Thoracic aorta (tissue), 2 donors: ENCODE measurements at regions not wholly inside any gene's neighbourhood (a gene's known extent, or its start where the extent isn't known, plus 50 kb on each side); places are given as distances from the start of the nearest gene placed in this dataset.

Experiments
- ATAC-seq: fragments of 150-250 bp; one replicate; pipeline ENCODE4 v1.8.0; 2017; ENCODE audit warnings: low read depth; ENCODE audit not compliant: insufficient number of reproducible peaks, low FRiP score
- DNase-seq: peaks from one replicate; pipeline ENCODE4 v3.0.0-alpha.2; 2020; ENCODE audit warnings: low spot score
- H3K27ac ChIP-seq, 2 donors: fragments of 200-600 bp; sonication (generic); 1 replicate in 1 of 2; 2 replicates in 1 of 2; pipeline ENCODE4 v1.5.1; 2016; ENCODE audit warnings: mild to moderate bottlenecking in 2 of 2, moderate library complexity in 2 of 2
- H3K27me3 ChIP-seq: fragments of 200-600 bp; sonication (generic); replicated peaks from 2 replicates; pipeline ENCODE4 v1.6.0; 2016; ENCODE audit warnings: mild to moderate bottlenecking; ENCODE audit not compliant: insufficient read depth
- H3K36me3 ChIP-seq: fragments of 200-600 bp; sonication (generic); one replicate; pipeline ENCODE4 v1.5.1; 2016
- H3K4me1 ChIP-seq, 2 donors: fragments of 200-600 bp; sonication (generic); 1 replicate in 1 of 2; 2 replicates in 1 of 2; pipeline versions ENCODE4 v1.5.1 to v1.6.0; 2016; ENCODE audit warnings: low read depth in 2 of 2, mild to moderate bottlenecking in 1 of 2; ENCODE audit not compliant: control insufficient read depth in 1 of 2
- H3K4me3 ChIP-seq: fragments of 200-600 bp; sonication (generic); 2 replicates; pipeline ENCODE4 v1.5.1; 2016; ENCODE audit warnings: mild to moderate bottlenecking
- H3K9me3 ChIP-seq: fragments of 200-600 bp; sonication (generic); 2 replicates; pipeline ENCODE4 v1.5.1; 2016
- CTCF ChIP-seq: fragments of 200-600 bp; sonication (generic); IDR thresholded peaks from one replicate; pipeline ENCODE4 v1.5.1; 2019; ENCODE audit warnings: antibody characterized with exemption

GRCh38 chr6:121522265-121522664 is 86.8 kb downstream of the GJA1 start:
- peak; percentile 85 for ATAC-seq
- peak; percentile 41 for DNase-seq
- Histone ChIP-seq H3K36me3 (no peaks in the 10 kb centered on the region), H3K4me1 (peaks cover 29 to 56% of the 10 kb centered on the region in 2 donors), H3K27me3 (no peaks in the 10 kb centered on the region), H3K4me3 (peak overlapping the region; percentile 55), H3K9me3 (no peaks in the 10 kb centered on the region), H3K27ac (peak overlapping the region; percentile 86 to 91)
- TF ChIP-seq CTCF, result no peak

- peak overlapping the region; percentile 55 for H3K4me3 ChIP-seq
- H3K4me1 ChIP-seq, result peaks cover 29 to 56% of the 10 kb centered on the region in 2 donors
- no peak for TF ChIP-seq CTCF
- H3K9me3 ChIP-seq, result no peaks in the 10 kb centered on the region
- DNase-seq (no peak), ATAC-seq (no peak)
- H3K36me3 ChIP-seq, result no peaks in the 10 kb centered on the region
- H3K27ac ChIP-seq, result peak overlapping the region; percentile 86 to 91
- no peaks in the 10 kb centered on the region for H3K27me3 ChIP-seq
These were observed 87.4 kb downstream of the GJA1 start for GRCh38 chr6:121522771-121523386.

GRCh38 chr6:121523628-121524027 is 88.2 kb downstream of the GJA1 start:
- no peaks in the 10 kb centered on the region for H3K9me3 ChIP-seq
- ATAC-seq (no peak), DNase-seq (no peak)
- H3K4me1 ChIP-seq, result peaks cover 29 to 56% of the 10 kb centered on the region in 2 donors
- H3K27me3 ChIP-seq, result no peaks in the 10 kb centered on the region
- peak overlapping the region; percentile 86 to 91 for H3K27ac ChIP-seq
- no peaks in the 10 kb centered on the region for H3K36me3 ChIP-seq
- no peak overlapping the region for H3K4me3 ChIP-seq
- no peak for TF ChIP-seq CTCF

- Histone ChIP-seq H3K9me3 (no peaks in the 10 kb centered on the region), H3K4me3 (no peak overlapping the region), H3K36me3 (no peaks in the 10 kb centered on the region), H3K27me3 (no peaks in the 10 kb centered on the region), H3K4me1 (peaks cover 24 to 42% of the 10 kb centered on the region in 2 donors), H3K27ac (peak overlapping the region in 1 of 2 donors; percentile 31)
- TF ChIP-seq CTCF, result no peak
- ATAC-seq (no peak), DNase-seq (no peak)
These were observed 90.8 kb downstream of the GJA1 start for GRCh38 chr6:121526282-121526681.

GRCh38 chr6:121531658-121532169 is 96.3 kb downstream of the GJA1 start:
- Histone ChIP-seq H3K27ac (peak overlapping the region in 1 of 2 donors; percentile 6), H3K36me3 (no peaks in the 10 kb centered on the region), H3K4me3 (peak overlapping the region; percentile 3), H3K9me3 (no peaks in the 10 kb centered on the region), H3K4me1 (peaks cover 0 to 13% of the 10 kb centered on the region in 2 donors), H3K27me3 (no peaks in the 10 kb centered on the region)
- ATAC-seq (no peak), DNase-seq (no peak)
- no peak for TF ChIP-seq CTCF
